K562 (cell line): ENCODE measurements at regions not wholly inside any gene's neighbourhood (a gene's known extent, or its start where the extent isn't known, plus 50 kb on each side); places are given as distances from the start of the nearest gene placed in this dataset.

Source experiments
- ATAC-seq: fragments of 200-7000 bp; cut with Tn5 transposase; 3 replicates; pipeline ENCODE4 v1.9.1; 2020; ENCODE audit warnings: moderate library complexity
- BruUV-seq: library from RNA; stranded (reverse); fragments of 400-500 nt; replicated peaks from 2 replicates; lab custom pipeline; 2021; lab: Mats Ljungman, UMichigan
- CTCF ChIA-PET: fragments of 300-600 bp; formaldehyde crosslinking; extraction: SDS; loops from one replicate; lab custom pipeline; 2021; ENCODE audit warnings: low intra/inter-chr PET ratio; lab: Yijun Ruan, JAX
- POLR2A ChIA-PET: fragments of 300-600, 350-650 bp; sonication (Branson Sonifier 250); formaldehyde crosslinking; extraction: SDS; loops from one replicate; lab custom pipeline; 2021; ENCODE audit warnings: antibody characterized with exemption, inconsistent platforms; lab: Yijun Ruan, JAX
- DNase-seq, 4 experiments: peaks; one replicate each; pipeline versions ENCODE4 v3.0.0 to v3.0.0-alpha.2; 2011 to 2018; ENCODE audit warnings: low spot score in 3 of 4, mixed read lengths in 3 of 4; ENCODE audit errors: extremely low read depth in 1 of 4
- FAIRE-seq: peaks from 2 replicates; lab custom pipeline; 2011; peaks lifted over from hg19 to GRCh38; lab: Jason Lieb, UNC
- H2AFZ ChIP-seq: 2 replicates; pipeline ENCODE4 v1.6.0; 2011; ENCODE audit warnings: low read depth, low read length, control low read depth, inconsistent platforms
- H3K27ac ChIP-seq: fragments of 200-600 bp; 3 replicates; pipeline ENCODE4 v1.8.0; 2011; ENCODE audit warnings: low read depth, mild to moderate bottlenecking, control low read depth, inconsistent platforms, low read length, moderate library complexity, mixed read lengths; ENCODE audit errors: extremely low read depth
- H3K27me3 ChIP-seq, 2 experiments: fragments of 300-600 bp in 1 of 2; 2 replicates in 1 of 2; 3 replicates in 1 of 2; pipeline versions ENCODE4 v1.6.0 to v1.8.0; 2011; ENCODE audit warnings: inconsistent platforms in 2 of 2, low read length in 2 of 2, mild to moderate bottlenecking in 1 of 2, mixed read lengths in 1 of 2, moderate library complexity in 1 of 2; ENCODE audit not compliant: control insufficient read depth in 2 of 2, insufficient read depth in 2 of 2
- H3K36me3 ChIP-seq: fragments of 300-600 bp; 3 replicates; pipeline ENCODE4 v1.8.0; 2011; ENCODE audit warnings: mild to moderate bottlenecking, low read length, inconsistent platforms; ENCODE audit not compliant: control insufficient read depth, insufficient read depth
- H3K4me1 ChIP-seq, 2 experiments: fragments of 200-600 bp in 1 of 2; replicated peaks in 1 of 2; 2 replicates in 1 of 2; 3 replicates in 1 of 2; pipeline versions ENCODE4 v1.5.1 to v1.8.0; 2011; ENCODE audit warnings: inconsistent platforms in 2 of 2, low read length in 2 of 2, mild to moderate bottlenecking in 1 of 2, mixed read lengths in 1 of 2, moderate library complexity in 1 of 2; ENCODE audit not compliant: control insufficient read depth in 2 of 2, insufficient read depth in 2 of 2
- H3K4me2 ChIP-seq: 2 replicates; pipeline ENCODE4 v1.6.1; 2011; ENCODE audit warnings: low read length, control low read depth, inconsistent platforms, mixed read lengths; ENCODE audit not compliant: insufficient read depth
- H3K4me3 ChIP-seq: fragments of 200-600 bp; sonication (generic), shearing (Covaris generic); 2 replicates; pipeline ENCODE4 v1.5.1; 2016; ENCODE audit warnings: control low read depth, inconsistent platforms
- H3K79me2 ChIP-seq: fragments of 200-600 bp; 3 replicates; pipeline ENCODE4 v1.8.0; 2011; ENCODE audit warnings: low read length, inconsistent platforms; ENCODE audit not compliant: control insufficient read depth, insufficient read depth
- H3K9ac ChIP-seq, 2 experiments: 2 replicates each; pipeline versions ENCODE4 v1.6.0 to v1.6.1; 2011; ENCODE audit warnings: low read depth in 2 of 2, low read length in 2 of 2, control low read depth in 1 of 2, inconsistent platforms in 1 of 2, mild to moderate bottlenecking in 1 of 2, mixed read lengths in 1 of 2; ENCODE audit not compliant: insufficient read depth in 1 of 2
- H3K9me1 ChIP-seq: one replicate; pipeline ENCODE4 v1.6.0; 2011; ENCODE audit warnings: inconsistent platforms, mild to moderate bottlenecking, low read length, moderate library complexity; ENCODE audit not compliant: control insufficient read depth, insufficient read depth
- H3K9me3 ChIP-seq: replicated peaks from 2 replicates; pipeline ENCODE4 v1.5.1; 2011; ENCODE audit warnings: low read depth, low read length, inconsistent platforms; ENCODE audit not compliant: control insufficient read depth, insufficient read depth
- H4K20me1 ChIP-seq: replicated peaks from 2 replicates; pipeline ENCODE4 v1.6.1; 2011; ENCODE audit warnings: low read length, inconsistent platforms, mixed read lengths; ENCODE audit not compliant: control insufficient read depth, insufficient read depth
- ADNP ChIP-seq: fragments of 200-800 bp; sonication (Bioruptor generic); IDR thresholded peaks from 2 replicates; pipeline ENCODE4 v1.6.1; 2016; ENCODE audit warnings: missing genetic modification characterization, missing compliant biosample characterization
- DIDO1 ChIP-seq: fragments of 450-650 bp; IDR thresholded peaks from 2 replicates; pipeline ENCODE4 v1.6.1; 2016; ENCODE audit warnings: low read depth, missing biosample characterization, missing genetic modification characterization
- E2F3 ChIP-seq: fragments of 250-450 bp; sonication (Bioruptor Pico); IDR thresholded peaks from 2 replicates; pipeline ENCODE4 v1.4.0; 2020; ENCODE audit warnings: mild to moderate bottlenecking
- FOXJ3 ChIP-seq: sonication (generic); formaldehyde crosslinking; IDR thresholded peaks from 2 replicates; pipeline ENCODE4 v1.4.0; 2020; ENCODE audit warnings: mild to moderate bottlenecking, missing genetic modification reagents
- LCOR ChIP-seq: sonication (generic); formaldehyde crosslinking; IDR thresholded peaks from 2 replicates; pipeline ENCODE4 v1.8.0; 2022; ENCODE audit warnings: mild to moderate bottlenecking, missing genetic modification reagents
- NR1H2 ChIP-seq: sonication (generic); formaldehyde crosslinking; IDR thresholded peaks from 2 replicates; pipeline ENCODE4 v1.4.0; 2020; ENCODE audit warnings: mild to moderate bottlenecking, missing genetic modification reagents
- RHOXF2B ChIP-seq: fragments of 250-450 bp; sonication (Bioruptor Pico); conservative IDR thresholded peaks from 2 replicates; pipeline ENCODE4 v1.5.1; 2021
- THRAP3 ChIP-seq: fragments of 450-650 bp; IDR thresholded peaks from 2 replicates; pipeline ENCODE4 v1.6.1; 2016; ENCODE audit warnings: mild to moderate bottlenecking, inconsistent platforms, borderline replicate concordance
- WGBS: fragments of 100-300 bp; shearing (Covaris generic); methylation state at CpG from one replicate; pipeline ENCODE4 v1.1.6; 2016; ENCODE audit warnings: low coverage, mixed read lengths; ENCODE audit not compliant: insufficient coverage; ENCODE audit errors: missing lambda C conversion rate; 5-methylcytosine and 5-hydroxymethylcytosine counted together
- in situ Hi-C: fragments of 300-500 bp; cut with MboI; formaldehyde crosslinking; loops from 4 replicates; pipeline ENCODE4 v1.15.0; 2018; ENCODE audit warnings: inconsistent platforms, mixed read lengths
- intact Hi-C: fragments of 100-400 bp; cut with micrococcal nuclease; formaldehyde crosslinking; loops from 2 replicates; pipeline ENCODE4 v1.14.2; 2022
- TF ChIP-seq, protein P1 (sequence below): sonication (generic); formaldehyde crosslinking; IDR thresholded peaks from 2 replicates; pipeline ENCODE4 v1.8.1; 2023; ENCODE audit warnings: mild to moderate bottlenecking, missing genetic modification reagents
- TF ChIP-seq, protein P2 (sequence below): fragments of 450-650 bp; IDR thresholded peaks from 2 replicates; pipeline ENCODE4 v1.6.1; 2016; ENCODE audit warnings: mild to moderate bottlenecking, moderate library complexity

DNA sequence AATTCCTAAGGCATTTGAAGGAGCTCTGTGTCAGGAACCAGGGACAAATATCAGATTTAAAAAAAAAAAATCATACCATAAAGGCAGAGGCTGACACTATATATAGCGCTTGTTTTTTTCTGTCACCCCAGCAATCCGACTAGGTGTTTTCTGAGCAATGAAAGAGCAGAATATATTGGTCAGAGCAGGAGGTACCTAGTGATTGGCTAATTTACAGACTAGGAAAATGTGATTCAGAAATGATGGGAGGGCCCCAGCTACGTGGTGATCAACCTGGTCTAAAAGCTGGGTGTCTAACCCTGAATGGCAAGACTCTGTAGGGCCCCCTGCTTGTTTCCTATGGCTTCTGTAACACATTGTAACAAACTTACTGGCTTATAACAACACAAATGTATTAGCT is 195.5 kb upstream of the XYLT1 start:
- intact Hi-C loops (no loop called here), in situ Hi-C loops (no loop called here)
- Histone ChIP-seq H3K79me2 (no peaks in the 10 kb centered on the region), H3K4me2 (no peak overlapping the region), H3K4me1 (no peaks in the 10 kb centered on the region), H3K9me3 (no peaks in the 10 kb centered on the region), H3K36me3 (no peaks in the 10 kb centered on the region), H4K20me1 (0 out of 2 replicates have a peak, but pooled peaks cover 3% of the 10 kb centered on the region), H3K9ac (no peak overlapping the region), H3K4me3 (no peak overlapping the region), H3K27ac (no peak overlapping the region), H2AFZ (no peak overlapping the region), H3K27me3 (peaks cover 6% of the 10 kb centered on the region in 2 experiments; a peak in 3 of 5 replicates), H3K9me1 (no peaks in the 10 kb centered on the region)
- BruUV-seq = no TSS peak
- DNase-seq (no peak), FAIRE-seq (no peak), ATAC-seq (no peak)
- WGBS = 0% methylated on average over 3 of the region's 3 CpGs
- ChIA-PET CTCF (no interaction called here), POLR2A (no interaction called here)
- no peak for TF ChIP-seq THRAP3
- TF ChIP-seq, protein P1, sequence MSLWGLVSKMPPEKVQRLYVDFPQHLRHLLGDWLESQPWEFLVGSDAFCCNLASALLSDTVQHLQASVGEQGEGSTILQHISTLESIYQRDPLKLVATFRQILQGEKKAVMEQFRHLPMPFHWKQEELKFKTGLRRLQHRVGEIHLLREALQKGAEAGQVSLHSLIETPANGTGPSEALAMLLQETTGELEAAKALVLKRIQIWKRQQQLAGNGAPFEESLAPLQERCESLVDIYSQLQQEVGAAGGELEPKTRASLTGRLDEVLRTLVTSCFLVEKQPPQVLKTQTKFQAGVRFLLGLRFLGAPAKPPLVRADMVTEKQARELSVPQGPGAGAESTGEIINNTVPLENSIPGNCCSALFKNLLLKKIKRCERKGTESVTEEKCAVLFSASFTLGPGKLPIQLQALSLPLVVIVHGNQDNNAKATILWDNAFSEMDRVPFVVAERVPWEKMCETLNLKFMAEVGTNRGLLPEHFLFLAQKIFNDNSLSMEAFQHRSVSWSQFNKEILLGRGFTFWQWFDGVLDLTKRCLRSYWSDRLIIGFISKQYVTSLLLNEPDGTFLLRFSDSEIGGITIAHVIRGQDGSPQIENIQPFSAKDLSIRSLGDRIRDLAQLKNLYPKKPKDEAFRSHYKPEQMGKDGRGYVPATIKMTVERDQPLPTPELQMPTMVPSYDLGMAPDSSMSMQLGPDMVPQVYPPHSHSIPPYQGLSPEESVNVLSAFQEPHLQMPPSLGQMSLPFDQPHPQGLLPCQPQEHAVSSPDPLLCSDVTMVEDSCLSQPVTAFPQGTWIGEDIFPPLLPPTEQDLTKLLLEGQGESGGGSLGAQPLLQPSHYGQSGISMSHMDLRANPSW (CRISPR knock-in tag) = no peak
- TF ChIP-seq, protein P2, sequence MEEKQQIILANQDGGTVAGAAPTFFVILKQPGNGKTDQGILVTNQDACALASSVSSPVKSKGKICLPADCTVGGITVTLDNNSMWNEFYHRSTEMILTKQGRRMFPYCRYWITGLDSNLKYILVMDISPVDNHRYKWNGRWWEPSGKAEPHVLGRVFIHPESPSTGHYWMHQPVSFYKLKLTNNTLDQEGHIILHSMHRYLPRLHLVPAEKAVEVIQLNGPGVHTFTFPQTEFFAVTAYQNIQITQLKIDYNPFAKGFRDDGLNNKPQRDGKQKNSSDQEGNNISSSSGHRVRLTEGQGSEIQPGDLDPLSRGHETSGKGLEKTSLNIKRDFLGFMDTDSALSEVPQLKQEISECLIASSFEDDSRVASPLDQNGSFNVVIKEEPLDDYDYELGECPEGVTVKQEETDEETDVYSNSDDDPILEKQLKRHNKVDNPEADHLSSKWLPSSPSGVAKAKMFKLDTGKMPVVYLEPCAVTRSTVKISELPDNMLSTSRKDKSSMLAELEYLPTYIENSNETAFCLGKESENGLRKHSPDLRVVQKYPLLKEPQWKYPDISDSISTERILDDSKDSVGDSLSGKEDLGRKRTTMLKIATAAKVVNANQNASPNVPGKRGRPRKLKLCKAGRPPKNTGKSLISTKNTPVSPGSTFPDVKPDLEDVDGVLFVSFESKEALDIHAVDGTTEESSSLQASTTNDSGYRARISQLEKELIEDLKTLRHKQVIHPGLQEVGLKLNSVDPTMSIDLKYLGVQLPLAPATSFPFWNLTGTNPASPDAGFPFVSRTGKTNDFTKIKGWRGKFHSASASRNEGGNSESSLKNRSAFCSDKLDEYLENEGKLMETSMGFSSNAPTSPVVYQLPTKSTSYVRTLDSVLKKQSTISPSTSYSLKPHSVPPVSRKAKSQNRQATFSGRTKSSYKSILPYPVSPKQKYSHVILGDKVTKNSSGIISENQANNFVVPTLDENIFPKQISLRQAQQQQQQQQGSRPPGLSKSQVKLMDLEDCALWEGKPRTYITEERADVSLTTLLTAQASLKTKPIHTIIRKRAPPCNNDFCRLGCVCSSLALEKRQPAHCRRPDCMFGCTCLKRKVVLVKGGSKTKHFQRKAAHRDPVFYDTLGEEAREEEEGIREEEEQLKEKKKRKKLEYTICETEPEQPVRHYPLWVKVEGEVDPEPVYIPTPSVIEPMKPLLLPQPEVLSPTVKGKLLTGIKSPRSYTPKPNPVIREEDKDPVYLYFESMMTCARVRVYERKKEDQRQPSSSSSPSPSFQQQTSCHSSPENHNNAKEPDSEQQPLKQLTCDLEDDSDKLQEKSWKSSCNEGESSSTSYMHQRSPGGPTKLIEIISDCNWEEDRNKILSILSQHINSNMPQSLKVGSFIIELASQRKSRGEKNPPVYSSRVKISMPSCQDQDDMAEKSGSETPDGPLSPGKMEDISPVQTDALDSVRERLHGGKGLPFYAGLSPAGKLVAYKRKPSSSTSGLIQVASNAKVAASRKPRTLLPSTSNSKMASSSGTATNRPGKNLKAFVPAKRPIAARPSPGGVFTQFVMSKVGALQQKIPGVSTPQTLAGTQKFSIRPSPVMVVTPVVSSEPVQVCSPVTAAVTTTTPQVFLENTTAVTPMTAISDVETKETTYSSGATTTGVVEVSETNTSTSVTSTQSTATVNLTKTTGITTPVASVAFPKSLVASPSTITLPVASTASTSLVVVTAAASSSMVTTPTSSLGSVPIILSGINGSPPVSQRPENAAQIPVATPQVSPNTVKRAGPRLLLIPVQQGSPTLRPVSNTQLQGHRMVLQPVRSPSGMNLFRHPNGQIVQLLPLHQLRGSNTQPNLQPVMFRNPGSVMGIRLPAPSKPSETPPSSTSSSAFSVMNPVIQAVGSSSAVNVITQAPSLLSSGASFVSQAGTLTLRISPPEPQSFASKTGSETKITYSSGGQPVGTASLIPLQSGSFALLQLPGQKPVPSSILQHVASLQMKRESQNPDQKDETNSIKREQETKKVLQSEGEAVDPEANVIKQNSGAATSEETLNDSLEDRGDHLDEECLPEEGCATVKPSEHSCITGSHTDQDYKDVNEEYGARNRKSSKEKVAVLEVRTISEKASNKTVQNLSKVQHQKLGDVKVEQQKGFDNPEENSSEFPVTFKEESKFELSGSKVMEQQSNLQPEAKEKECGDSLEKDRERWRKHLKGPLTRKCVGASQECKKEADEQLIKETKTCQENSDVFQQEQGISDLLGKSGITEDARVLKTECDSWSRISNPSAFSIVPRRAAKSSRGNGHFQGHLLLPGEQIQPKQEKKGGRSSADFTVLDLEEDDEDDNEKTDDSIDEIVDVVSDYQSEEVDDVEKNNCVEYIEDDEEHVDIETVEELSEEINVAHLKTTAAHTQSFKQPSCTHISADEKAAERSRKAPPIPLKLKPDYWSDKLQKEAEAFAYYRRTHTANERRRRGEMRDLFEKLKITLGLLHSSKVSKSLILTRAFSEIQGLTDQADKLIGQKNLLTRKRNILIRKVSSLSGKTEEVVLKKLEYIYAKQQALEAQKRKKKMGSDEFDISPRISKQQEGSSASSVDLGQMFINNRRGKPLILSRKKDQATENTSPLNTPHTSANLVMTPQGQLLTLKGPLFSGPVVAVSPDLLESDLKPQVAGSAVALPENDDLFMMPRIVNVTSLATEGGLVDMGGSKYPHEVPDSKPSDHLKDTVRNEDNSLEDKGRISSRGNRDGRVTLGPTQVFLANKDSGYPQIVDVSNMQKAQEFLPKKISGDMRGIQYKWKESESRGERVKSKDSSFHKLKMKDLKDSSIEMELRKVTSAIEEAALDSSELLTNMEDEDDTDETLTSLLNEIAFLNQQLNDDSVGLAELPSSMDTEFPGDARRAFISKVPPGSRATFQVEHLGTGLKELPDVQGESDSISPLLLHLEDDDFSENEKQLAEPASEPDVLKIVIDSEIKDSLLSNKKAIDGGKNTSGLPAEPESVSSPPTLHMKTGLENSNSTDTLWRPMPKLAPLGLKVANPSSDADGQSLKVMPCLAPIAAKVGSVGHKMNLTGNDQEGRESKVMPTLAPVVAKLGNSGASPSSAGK = no peak
- TF ChIP-seq FOXJ3 (CRISPR knock-in tag) = no peak
- no peak for TF ChIP-seq LCOR
- TF ChIP-seq E2F3 = no peak
- TF ChIP-seq ADNP (tag) = no peak
- no peak for TF ChIP-seq NR1H2 (CRISPR knock-in tag)
- no peak for TF ChIP-seq DIDO1 (tag)
- no peak for TF ChIP-seq RHOXF2B (CRISPR knock-in tag)
